ENCODE measurements at regions not wholly inside any gene's neighbourhood (a gene's known extent, or its start where the extent isn't known, plus 50 kb on each side); places are given as distances from the start of the nearest gene placed in this dataset.
A peak's percentile ranks its signal among the peaks of the same experiment; 100 is the strongest.

DNA sequence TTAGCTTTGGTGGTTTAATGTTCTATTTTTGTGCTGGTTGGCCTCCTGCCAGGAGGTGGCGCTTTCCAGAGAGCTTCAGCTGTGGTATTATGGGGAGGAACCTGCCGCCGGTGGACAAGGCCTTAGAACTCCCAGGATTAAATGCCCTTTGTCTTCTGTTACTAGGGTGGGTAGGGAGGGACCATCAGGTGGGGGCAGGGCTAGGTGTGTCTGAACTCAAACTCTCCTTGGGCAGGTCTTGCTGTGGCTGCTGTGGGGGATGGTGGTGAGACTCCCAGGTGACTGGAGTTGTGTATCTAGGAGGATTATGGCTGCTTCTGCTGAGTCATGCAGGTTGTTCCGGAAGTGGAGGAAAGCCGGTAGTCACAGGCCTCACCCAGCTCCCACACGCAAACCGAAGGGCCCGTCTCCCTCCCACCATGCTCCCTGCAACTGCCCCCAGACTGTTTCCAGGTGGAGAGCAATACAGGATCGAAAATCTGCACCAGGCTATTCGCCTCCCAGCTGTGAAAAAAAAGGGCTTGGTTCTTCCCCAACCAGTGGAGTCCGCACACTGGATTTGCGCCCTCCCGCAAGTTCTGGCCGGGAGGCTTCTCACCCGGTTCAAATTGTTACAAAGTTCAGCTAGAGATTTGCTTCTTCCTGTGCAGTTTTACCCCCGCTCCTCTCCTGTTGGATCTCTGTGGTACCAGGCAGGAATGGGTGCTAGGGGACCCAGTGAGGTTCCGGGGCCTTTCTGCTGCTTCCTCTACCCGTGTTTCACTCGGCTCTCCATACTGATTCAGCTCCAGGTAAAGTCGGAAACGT lies 220.5 kb downstream of the CENPF start:
- TF ChIP-seq CTCF (IDR thresholded peaks at IDR 0.05; ENCODE audit: control extremely low read depth in 1 of 3, insufficient read depth in 1 of 3, low read depth in 1 of 3, low read length in 3 of 3) (peak; percentile 27 to 39 (median 34); a peak in 3 of 4 replicates), EP300 (IDR thresholded peaks at IDR 0.05; ENCODE audit: borderline replicate concordance in 1 of 2, low read depth in 2 of 2, low read length in 2 of 2) (no peak), SRF (IDR thresholded peaks at IDR 0.05; ENCODE audit: low read depth, low read length) (no peak), EGR1 (IDR thresholded peaks at IDR 0.05; ENCODE audit: borderline replicate concordance, low read depth, low read length) (no peak), POLR2A (IDR thresholded peaks at IDR 0.05; ENCODE audit: control extremely low read depth in 1 of 2, low read depth in 2 of 2, low read length in 2 of 2) (no peak)
- TF ChIP-seq, protein P1, sequence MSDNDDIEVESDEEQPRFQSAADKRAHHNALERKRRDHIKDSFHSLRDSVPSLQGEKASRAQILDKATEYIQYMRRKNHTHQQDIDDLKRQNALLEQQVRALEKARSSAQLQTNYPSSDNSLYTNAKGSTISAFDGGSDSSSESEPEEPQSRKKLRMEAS (IDR thresholded peaks at IDR 0.05) = no peak
